HEK293T (cell line): ENCODE measurements at regions not wholly inside any gene's neighbourhood (a gene's known extent, or its start where the extent isn't known, plus 50 kb on each side); places are given as distances from the start of the nearest gene placed in this dataset.

Experiments
- ARNT ChIP-seq: fragments of 450-650 bp; IDR thresholded peaks from 2 replicates; pipeline ENCODE4 v1.6.1; 2017; ENCODE audit warnings: mild to moderate bottlenecking
- BHLHE40 ChIP-seq: fragments of 450-650 bp; IDR thresholded peaks from 2 replicates; pipeline ENCODE4 v1.6.1; 2016; ENCODE audit warnings: mild to moderate bottlenecking, moderate library complexity, borderline replicate concordance
- CTBP1 ChIP-seq: fragments of 450-650 bp; IDR thresholded peaks from 2 replicates; pipeline ENCODE4 v1.6.1; 2016; ENCODE audit warnings: borderline replicate concordance
- ELF4 ChIP-seq: fragments of 450-650 bp; IDR thresholded peaks from 2 replicates; pipeline ENCODE4 v1.6.1; 2017; ENCODE audit warnings: antibody characterized with exemption
- FOXA1 ChIP-seq: fragments of 450-650 bp; IDR thresholded peaks from 2 replicates; pipeline ENCODE4 v1.6.1; 2016; ENCODE audit warnings: mild to moderate bottlenecking
- FOXK2 ChIP-seq: fragments of 450-650 bp; IDR thresholded peaks from 2 replicates; pipeline ENCODE4 v1.6.1; 2016; ENCODE audit warnings: mild to moderate bottlenecking
- PKNOX1 ChIP-seq: fragments of 450-650 bp; IDR thresholded peaks from 2 replicates; pipeline ENCODE4 v1.6.1; 2016
- SP1 ChIP-seq: fragments of 450-650 bp; IDR thresholded peaks from 2 replicates; pipeline ENCODE4 v1.6.1; 2017
- SUZ12 ChIP-seq: fragments of 450-650 bp; IDR thresholded peaks from 2 replicates; pipeline ENCODE4 v1.6.1; 2016; ENCODE audit warnings: mild to moderate bottlenecking
- ZNF384 ChIP-seq: fragments of 450-650 bp; IDR thresholded peaks from 2 replicates; pipeline ENCODE4 v1.6.1; 2016

- TF ChIP-seq ZNF384 (no peak), FOXA1 (no peak), BHLHE40 (no peak), CTBP1 (no peak), FOXK2 (no peak), SP1 (no peak), ELF4 (no peak), SUZ12 (no peak), PKNOX1 (no peak), ARNT (no peak)
These were observed 335.7 kb upstream of the HS6ST1 start for GRCh38 chr2:128654408-128654807.
